ENCODE measurements at regions not wholly inside any gene's neighbourhood (a gene's known extent, or its start where the extent isn't known, plus 50 kb on each side); places are given as distances from the start of the nearest gene placed in this dataset.
"Not testable (repeated sequence)": the region's sequence is repeated elsewhere in the genome, so short reads cannot be mapped to it uniquely, and the experiment has no call there.

- Mint-ChIP-seq H3K4me3 (no peak overlapping the region), H3K27me3 (no peaks in the 10 kb centered on the region), H3K36me3 (no peaks in the 10 kb centered on the region)
Observed at GRCh38 chr1:196060539-196060938, 547.7 kb downstream of the KCNT2 start.

GRCh38 chr1:196059210-196059609 lies 549.0 kb downstream of the KCNT2 start:
- Mint-ChIP-seq H3K27ac (no peak overlapping the region), H3K27me3 (no peaks in the 10 kb centered on the region), H3K36me3 (no peaks in the 10 kb centered on the region), H3K9me3 (ENCODE audit: low read depth) (peaks cover 6% of the 10 kb centered on the region), H3K4me3 (no peak overlapping the region), H3K4me1 (ENCODE audit: low read depth) (no peaks in the 10 kb centered on the region)

More at GRCh38 chr1:196060539-196060938, 547.7 kb downstream of the KCNT2 start:
- Mint-ChIP-seq H3K9me3 (ENCODE audit: low read depth) (peaks cover 6% of the 10 kb centered on the region), H3K4me1 (ENCODE audit: low read depth) (no peaks in the 10 kb centered on the region), H3K27ac (no peak overlapping the region)

GRCh38 chr1:196056966-196057365 lies 551.3 kb downstream of the KCNT2 start:
- peaks cover 6% of the 10 kb centered on the region for H3K9me3 Mint-ChIP-seq (ENCODE audit: low read depth)
- H3K36me3 Mint-ChIP-seq = no peaks in the 10 kb centered on the region

GRCh38 chr1:196049407-196049806 lies 558.8 kb downstream of the KCNT2 start:
- H3K27ac Mint-ChIP-seq = no peak overlapping the region
- H3K27me3 Mint-ChIP-seq = no peaks in the 10 kb centered on the region
- no peaks in the 10 kb centered on the region for H3K36me3 Mint-ChIP-seq
- no peak overlapping the region for H3K4me3 Mint-ChIP-seq
- peaks cover 4% of the 10 kb centered on the region for H3K9me3 Mint-ChIP-seq (ENCODE audit: low read depth)
- no peaks in the 10 kb centered on the region for H3K4me1 Mint-ChIP-seq (ENCODE audit: low read depth)

More at GRCh38 chr1:196056966-196057365, 551.3 kb downstream of the KCNT2 start:
- Mint-ChIP-seq H3K27ac (no peak overlapping the region), H3K4me3 (no peak overlapping the region), H3K4me1 (ENCODE audit: low read depth) (no peaks in the 10 kb centered on the region), H3K27me3 (no peaks in the 10 kb centered on the region)

GRCh38 chr1:196043268-196043667 lies 565.0 kb downstream of the KCNT2 start:
- H3K9me3 Mint-ChIP-seq (ENCODE audit: low read depth) = peaks cover 11% of the 10 kb centered on the region

GRCh38 chr1:196034080-196034706 lies 574.0 kb downstream of the KCNT2 start:
- Mint-ChIP-seq H3K36me3 (no peaks in the 10 kb centered on the region), H3K4me3 (no peak overlapping the region), H3K27me3 (no peaks in the 10 kb centered on the region), H3K9me3 (ENCODE audit: low read depth) (peaks cover 6% of the 10 kb centered on the region), H3K27ac (no peak overlapping the region), H3K4me1 (ENCODE audit: low read depth) (no peaks in the 10 kb centered on the region)

More at GRCh38 chr1:196043268-196043667, 565.0 kb downstream of the KCNT2 start:
- no peak overlapping the region for H3K27ac Mint-ChIP-seq
- peaks cover 3% of the 10 kb centered on the region for H3K36me3 Mint-ChIP-seq
- H3K4me1 Mint-ChIP-seq (ENCODE audit: low read depth) = no peaks in the 10 kb centered on the region
- no peak overlapping the region for H3K4me3 Mint-ChIP-seq
- H3K27me3 Mint-ChIP-seq = no peaks in the 10 kb centered on the region

GRCh38 chr1:196031387-196031786 lies 576.9 kb downstream of the KCNT2 start:
- not testable (repeated sequence) for H3K27me3 Mint-ChIP-seq; H3K4me1 Mint-ChIP-seq (ENCODE audit: low read depth); H3K9me3 Mint-ChIP-seq (ENCODE audit: low read depth); H3K36me3 Mint-ChIP-seq; H3K27ac Mint-ChIP-seq; H3K4me3 Mint-ChIP-seq

- no peaks in the 10 kb centered on the region for H3K36me3 Mint-ChIP-seq
- H3K27ac Mint-ChIP-seq = no peak overlapping the region
- H3K4me3 Mint-ChIP-seq = no peak overlapping the region
- H3K4me1 Mint-ChIP-seq (ENCODE audit: low read depth) = no peaks in the 10 kb centered on the region
- H3K9me3 Mint-ChIP-seq (ENCODE audit: low read depth) = peaks cover 6% of the 10 kb centered on the region
- no peaks in the 10 kb centered on the region for H3K27me3 Mint-ChIP-seq
Observed at GRCh38 chr1:196030455-196030854, 577.8 kb downstream of the KCNT2 start.

- H3K4me1 Mint-ChIP-seq (ENCODE audit: low read depth) = no peaks in the 10 kb centered on the region
- H3K9me3 Mint-ChIP-seq (ENCODE audit: low read depth) = peaks cover 6% of the 10 kb centered on the region
- no peak overlapping the region for H3K4me3 Mint-ChIP-seq
- H3K36me3 Mint-ChIP-seq = no peaks in the 10 kb centered on the region
- H3K27ac Mint-ChIP-seq = no peak overlapping the region
- H3K27me3 Mint-ChIP-seq = no peaks in the 10 kb centered on the region
Observed at GRCh38 chr1:196029410-196029809, 578.8 kb downstream of the KCNT2 start.

- Mint-ChIP-seq H3K4me1 (ENCODE audit: low read depth) (no peaks in the 10 kb centered on the region), H3K36me3 (no peaks in the 10 kb centered on the region), H3K27me3 (no peaks in the 10 kb centered on the region), H3K27ac (no peak overlapping the region), H3K4me3 (no peak overlapping the region), H3K9me3 (ENCODE audit: low read depth) (peaks cover 3% of the 10 kb centered on the region)
Observed at GRCh38 chr1:196027127-196027526, 581.1 kb downstream of the KCNT2 start.

- not testable (repeated sequence) for H3K36me3 Mint-ChIP-seq; H3K4me3 Mint-ChIP-seq; H3K4me1 Mint-ChIP-seq (ENCODE audit: low read depth); H3K27ac Mint-ChIP-seq; H3K27me3 Mint-ChIP-seq; H3K9me3 Mint-ChIP-seq (ENCODE audit: low read depth)
Observed at GRCh38 chr1:196021174-196021573, 587.1 kb downstream of the KCNT2 start.

GRCh38 chr1:196009362-196009761 lies 598.9 kb downstream of the KCNT2 start:
- no peaks in the 10 kb centered on the region for H3K9me3 Mint-ChIP-seq (ENCODE audit: low read depth)
- H3K27me3 Mint-ChIP-seq = no peaks in the 10 kb centered on the region
- no peak overlapping the region for H3K27ac Mint-ChIP-seq
- H3K4me3 Mint-ChIP-seq = no peak overlapping the region
- no peaks in the 10 kb centered on the region for H3K36me3 Mint-ChIP-seq
- H3K4me1 Mint-ChIP-seq (ENCODE audit: low read depth) = no peaks in the 10 kb centered on the region

GRCh38 chr1:196007763-196008162 lies 600.5 kb downstream of the KCNT2 start:
- H3K27ac Mint-ChIP-seq = no peak overlapping the region
- no peaks in the 10 kb centered on the region for H3K27me3 Mint-ChIP-seq
- H3K9me3 Mint-ChIP-seq (ENCODE audit: low read depth) = no peaks in the 10 kb centered on the region
- no peak overlapping the region for H3K4me3 Mint-ChIP-seq
- H3K4me1 Mint-ChIP-seq (ENCODE audit: low read depth) = no peaks in the 10 kb centered on the region
- H3K36me3 Mint-ChIP-seq = no peaks in the 10 kb centered on the region

- Mint-ChIP-seq H3K4me1 (ENCODE audit: low read depth) (no peaks in the 10 kb centered on the region), H3K27me3 (no peaks in the 10 kb centered on the region), H3K36me3 (no peaks in the 10 kb centered on the region)
Observed at GRCh38 chr1:196005426-196005825, 602.8 kb downstream of the KCNT2 start.

GRCh38 chr1:196004388-196004787 lies 603.9 kb downstream of the KCNT2 start:
- H3K4me1 Mint-ChIP-seq (ENCODE audit: low read depth); H3K27ac Mint-ChIP-seq; H3K9me3 Mint-ChIP-seq (ENCODE audit: low read depth); H3K4me3 Mint-ChIP-seq; H3K27me3 Mint-ChIP-seq; H3K36me3 Mint-ChIP-seq: not testable (repeated sequence)

More at GRCh38 chr1:196005426-196005825, 602.8 kb downstream of the KCNT2 start:
- H3K9me3 Mint-ChIP-seq (ENCODE audit: low read depth) = no peaks in the 10 kb centered on the region
- H3K27ac Mint-ChIP-seq = no peak overlapping the region
- H3K4me3 Mint-ChIP-seq = no peak overlapping the region

GRCh38 chr1:196002906-196003305 lies 605.3 kb downstream of the KCNT2 start:
- no peak overlapping the region for H3K27ac Mint-ChIP-seq
- no peak overlapping the region for H3K4me3 Mint-ChIP-seq
- H3K27me3 Mint-ChIP-seq = no peaks in the 10 kb centered on the region
- H3K36me3 Mint-ChIP-seq = no peaks in the 10 kb centered on the region
- no peaks in the 10 kb centered on the region for H3K4me1 Mint-ChIP-seq (ENCODE audit: low read depth)
- H3K9me3 Mint-ChIP-seq (ENCODE audit: low read depth) = no peaks in the 10 kb centered on the region

Measured in activated naive CD8-positive, alpha-beta T cell (primary cell).